Esophagus squamous epithelium (tissue), 4 donors: ENCODE measurements at regions not wholly inside any gene's neighbourhood (a gene's known extent, or its start where the extent isn't known, plus 50 kb on each side); places are given as distances from the start of the nearest gene placed in this dataset.

Experiments used
- POLR2A ChIP-seq, 4 donors: fragments of 450-650 bp; IDR thresholded peaks; one replicate each; pipeline ENCODE4 v1.6.1; 2017; ENCODE audit warnings: antibody characterized with exemption in 4 of 4, mild to moderate bottlenecking in 4 of 4, moderate library complexity in 3 of 4
- TF ChIP-seq, protein P1 (sequence below), 6 experiments: fragments of 450-650 bp in 4 of 6; fragments of 200-600 bp in 2 of 6; sonication (generic) in 2 of 6; IDR thresholded peaks; one replicate each; pipeline ENCODE4 v1.5.1; 2016 to 2019; ENCODE audit warnings: antibody characterized with exemption in 6 of 6, mild to moderate bottlenecking in 4 of 6, moderate library complexity in 4 of 6

DNA sequence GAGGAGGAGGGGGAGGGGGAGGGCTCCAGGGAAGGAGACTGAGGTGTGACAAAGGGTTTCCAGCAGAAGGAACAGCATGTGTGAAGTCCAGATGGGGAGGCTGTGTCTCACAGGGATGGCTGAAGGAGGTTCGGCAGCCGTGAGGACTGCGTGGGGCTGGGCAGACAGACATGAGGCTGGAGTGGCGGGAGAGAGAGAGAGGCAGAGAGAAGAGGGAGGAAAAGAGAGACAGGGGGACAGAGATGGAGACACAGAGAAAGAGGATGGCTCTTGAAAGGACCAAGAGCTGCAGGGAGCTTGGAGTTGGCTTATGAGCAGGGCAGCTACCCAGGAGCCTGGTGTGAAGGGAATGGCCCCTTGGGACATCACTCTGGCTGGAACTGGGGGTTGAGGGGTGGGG is 138.9 kb upstream of the ASB18 start:
- TF ChIP-seq POLR2A (IDR thresholded peaks at IDR 0.05), result no peak
- TF ChIP-seq, protein P1, sequence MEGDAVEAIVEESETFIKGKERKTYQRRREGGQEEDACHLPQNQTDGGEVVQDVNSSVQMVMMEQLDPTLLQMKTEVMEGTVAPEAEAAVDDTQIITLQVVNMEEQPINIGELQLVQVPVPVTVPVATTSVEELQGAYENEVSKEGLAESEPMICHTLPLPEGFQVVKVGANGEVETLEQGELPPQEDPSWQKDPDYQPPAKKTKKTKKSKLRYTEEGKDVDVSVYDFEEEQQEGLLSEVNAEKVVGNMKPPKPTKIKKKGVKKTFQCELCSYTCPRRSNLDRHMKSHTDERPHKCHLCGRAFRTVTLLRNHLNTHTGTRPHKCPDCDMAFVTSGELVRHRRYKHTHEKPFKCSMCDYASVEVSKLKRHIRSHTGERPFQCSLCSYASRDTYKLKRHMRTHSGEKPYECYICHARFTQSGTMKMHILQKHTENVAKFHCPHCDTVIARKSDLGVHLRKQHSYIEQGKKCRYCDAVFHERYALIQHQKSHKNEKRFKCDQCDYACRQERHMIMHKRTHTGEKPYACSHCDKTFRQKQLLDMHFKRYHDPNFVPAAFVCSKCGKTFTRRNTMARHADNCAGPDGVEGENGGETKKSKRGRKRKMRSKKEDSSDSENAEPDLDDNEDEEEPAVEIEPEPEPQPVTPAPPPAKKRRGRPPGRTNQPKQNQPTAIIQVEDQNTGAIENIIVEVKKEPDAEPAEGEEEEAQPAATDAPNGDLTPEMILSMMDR (IDR thresholded peaks at IDR 0.05), result no peak
